ENCODE measurements at regions not wholly inside any gene's neighbourhood (a gene's known extent, or its start where the extent isn't known, plus 50 kb on each side); places are given as distances from the start of the nearest gene placed in this dataset.

GRCh38 chr9:107638521-107639310 lies 149.1 kb upstream of the KLF4 start:
- TF ChIP-seq EP300 (IDR thresholded peaks at IDR 0.05) (no peak), POLR2A (IDR thresholded peaks at IDR 0.05) (no peak), CTCF (IDR thresholded peaks at IDR 0.05) (no peak)
- no peaks in the 10 kb centered on the region for H3K36me3 ChIP-seq
- H3K4me3 ChIP-seq: peak overlapping the region; percentile 40
- H3K4me1 ChIP-seq (ENCODE audit: insufficient read depth): peaks cover 12% of the 10 kb centered on the region
- no peaks in the 10 kb centered on the region for H3K27me3 ChIP-seq
- no peaks in the 10 kb centered on the region for H3K9me3 ChIP-seq
- 9 to 13% (median 12%) methylated on average over 7 of the region's 7 CpGs for WGBS, 3 donors
- peak overlapping the region; percentile 98 to 100 for H3K27ac ChIP-seq
- DNase-seq: peak; percentile 72 to 85 (median 76)
- intact Hi-C loops (cut with DNase I): loop anchor here in 3 of 4 donors (2.0 to 10.0 kb wide), 5 partner anchors 96 to 776 kb away; partner anchors contain the start of genes KLF4 (in 1 of the 3) and ZNF462 (in 1 of the 3)

GRCh38 chr9:107637421-107638420 lies 148.2 kb upstream of the KLF4 start:
- intact Hi-C loops (cut with DNase I): loop anchor here (1.0 to 10.0 kb wide), 8 partner anchors 97 to 775 kb away; partner anchors contain the start of genes KLF4 (in 1 of the 4) and ZNF462 (in 1 of the 4)
- Histone ChIP-seq H3K27me3 (no peaks in the 10 kb centered on the region), H3K9me3 (no peaks in the 10 kb centered on the region), H3K36me3 (no peaks in the 10 kb centered on the region), H3K4me1 (ENCODE audit: insufficient read depth) (peaks cover 12% of the 10 kb centered on the region), H3K27ac (peak overlapping the region; percentile 98 to 100), H3K4me3 (peak overlapping the region; percentile 40)
- TF ChIP-seq POLR2A (IDR thresholded peaks at IDR 0.05) (peak; percentile 99), CTCF (IDR thresholded peaks at IDR 0.05) (peak in 2 of 3 donors; percentile 66 to 69), EP300 (IDR thresholded peaks at IDR 0.05) (peak; percentile 81)
- 1% methylated on average over 67 of the region's 67 CpGs for WGBS, 3 donors
- peak; percentile 94 to 98 (median 96) for DNase-seq

- H3K4me1 ChIP-seq (ENCODE audit: insufficient read depth): peaks cover 12% of the 10 kb centered on the region
- no peaks in the 10 kb centered on the region for H3K9me3 ChIP-seq
- H3K4me3 ChIP-seq: peak overlapping the region; percentile 24
- H3K27me3 ChIP-seq: no peaks in the 10 kb centered on the region
- DNase-seq: no peak
- peak overlapping the region; percentile 98 to 100 for H3K27ac ChIP-seq
- WGBS, 3 donors: 65 to 70% (median 66%) methylated on average over 5 of the region's 5 CpGs
- intact Hi-C loops (cut with DNase I): loop anchor here (1.0 to 10.0 kb wide), 7 partner anchors 98 to 774 kb away; partner anchors contain the start of genes KLF4 (in 1 of the 4) and ZNF462 (in 1 of the 4)
- H3K36me3 ChIP-seq: no peaks in the 10 kb centered on the region
- TF ChIP-seq POLR2A (IDR thresholded peaks at IDR 0.05) (no peak), CTCF (IDR thresholded peaks at IDR 0.05) (no peak), EP300 (IDR thresholded peaks at IDR 0.05) (no peak)
Observed at GRCh38 chr9:107636571-107637381, 147.2 kb upstream of the KLF4 start.
